ENCODE measurements at regions not wholly inside any gene's neighbourhood (a gene's known extent, or its start where the extent isn't known, plus 50 kb on each side); places are given as distances from the start of the nearest gene placed in this dataset.

- no peak overlapping the region for H3K4me2 ChIP-seq
- H2AFZ ChIP-seq: no peak overlapping the region
- no peak for DNase-seq
- no peak overlapping the region for H3K27ac ChIP-seq
- no TSS peak for BruUV-seq (replicated peaks)
- no peaks in the 10 kb centered on the region for H3K9me2 ChIP-seq (ENCODE audit: insufficient read depth)
- H3F3A ChIP-seq (ENCODE audit: insufficient read depth, low read depth): no peaks in the 10 kb centered on the region
- H3K4me3 ChIP-seq: no peak overlapping the region
- no peaks in the 10 kb centered on the region for H3K36me3 ChIP-seq (ENCODE audit: low read depth)
- ChIA-PET POLR2A (ENCODE audit: unreplicated experiment) (no interaction called here), CTCF (no interaction called here)
- H3K27me3 ChIP-seq (ENCODE audit: insufficient read depth, low read depth): 0 out of 2 replicates have a peak, but pooled peaks cover 5% of the 10 kb centered on the region
- no peaks in the 10 kb centered on the region for H3K9me3 ChIP-seq (ENCODE audit: insufficient read depth, low read depth)
- no peak for TF ChIP-seq EZH2 (IDR thresholded peaks at IDR 0.05; ENCODE audit: low read depth)
- TF ChIP-seq CTCF (conservative IDR thresholded peaks at IDR 0.05): no peak
- H3K79me2 ChIP-seq (ENCODE audit: low read depth): no peaks in the 10 kb centered on the region
- peaks cover 2% of the 10 kb centered on the region; the same call in 1 of the 2 replicates for H4K20me1 ChIP-seq (ENCODE audit: insufficient read depth)
- H3K4me1 ChIP-seq (replicated peaks; ENCODE audit: insufficient read depth): no peaks in the 10 kb centered on the region
- intact Hi-C loops (cut with micrococcal nuclease; ENCODE audit: unreplicated experiment): no loop called here
These were observed 238.5 kb upstream of the RGPD4 start for GRCh38 chr2:107588181-107588580.

GRCh38 chr2:107589079-107589491, 237.6 kb upstream of the RGPD4 start:
- CTCF ChIA-PET: no interaction called here
- H3F3A ChIP-seq (ENCODE audit: insufficient read depth, low read depth): no peaks in the 10 kb centered on the region

DNA sequence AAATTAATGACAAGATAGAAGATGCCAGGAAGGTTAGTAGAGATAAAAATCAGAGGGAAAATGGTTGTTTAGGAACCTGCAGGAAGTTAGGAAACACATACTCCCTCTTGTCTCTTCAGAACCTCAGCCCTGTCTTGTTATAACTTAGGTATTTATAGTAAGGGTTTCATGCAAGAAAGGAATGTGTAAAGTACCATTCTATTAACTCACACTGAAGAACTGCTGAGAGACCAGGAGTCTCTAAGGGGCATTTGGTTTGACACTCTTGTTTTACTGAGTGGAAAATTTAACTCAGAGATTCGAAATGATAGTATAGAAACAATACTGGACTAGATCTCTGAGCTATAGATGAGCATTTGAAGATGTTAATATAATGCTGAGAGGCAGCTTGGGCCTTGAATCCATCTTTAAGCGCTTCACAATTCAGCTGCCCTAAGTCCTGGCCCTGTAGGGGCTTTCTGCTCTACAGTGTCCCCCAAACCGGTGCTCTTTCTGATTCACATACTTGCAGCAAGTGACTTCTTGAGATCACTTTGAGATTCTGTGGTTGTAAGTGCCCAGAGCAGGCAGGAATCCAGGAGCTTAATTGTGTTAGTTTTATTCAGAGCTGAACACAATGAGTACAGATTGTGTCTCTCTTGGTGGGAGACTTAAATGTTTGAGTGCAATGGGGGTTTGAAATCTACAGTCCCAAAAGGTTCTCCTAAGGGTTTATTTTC, 235.0 kb upstream of the RGPD4 start:
- intact Hi-C loops (cut with micrococcal nuclease; ENCODE audit: unreplicated experiment): no loop called here
- Histone ChIP-seq H3K36me3 (ENCODE audit: low read depth) (no peaks in the 10 kb centered on the region), H3K4me2 (no peak overlapping the region), H3F3A (ENCODE audit: insufficient read depth, low read depth) (no peaks in the 10 kb centered on the region), H3K79me2 (ENCODE audit: low read depth) (no peaks in the 10 kb centered on the region), H3K27ac (no peak overlapping the region), H3K4me3 (no peak overlapping the region), H3K9me3 (ENCODE audit: insufficient read depth, low read depth) (no peaks in the 10 kb centered on the region), H3K27me3 (ENCODE audit: insufficient read depth, low read depth) (peaks cover 34% of the 10 kb centered on the region), H3K4me1 (replicated peaks; ENCODE audit: insufficient read depth) (no peaks in the 10 kb centered on the region), H2AFZ (no peak overlapping the region), H4K20me1 (ENCODE audit: insufficient read depth) (no peaks in the 10 kb centered on the region), H3K9me2 (ENCODE audit: insufficient read depth) (no peaks in the 10 kb centered on the region)
- no peak for TF ChIP-seq EZH2 (IDR thresholded peaks at IDR 0.05; ENCODE audit: low read depth)
- TF ChIP-seq CTCF (conservative IDR thresholded peaks at IDR 0.05): no peak
- no peak for DNase-seq
- POLR2A ChIA-PET (ENCODE audit: unreplicated experiment): no interaction called here
- CTCF ChIA-PET: no interaction called here
- BruUV-seq (replicated peaks): no TSS peak

More at GRCh38 chr2:107589079-107589491, 237.6 kb upstream of the RGPD4 start:
- H3K9me3 ChIP-seq (ENCODE audit: insufficient read depth, low read depth): no peaks in the 10 kb centered on the region
- H3K36me3 ChIP-seq (ENCODE audit: low read depth): no peaks in the 10 kb centered on the region
- H4K20me1 ChIP-seq (ENCODE audit: insufficient read depth): no peaks in the 10 kb centered on the region
- no peaks in the 10 kb centered on the region for H3K79me2 ChIP-seq (ENCODE audit: low read depth)
- POLR2A ChIA-PET (ENCODE audit: unreplicated experiment): no interaction called here
- H2AFZ ChIP-seq: no peak overlapping the region
- no peak for DNase-seq
- no peaks in the 10 kb centered on the region for H3K9me2 ChIP-seq (ENCODE audit: insufficient read depth)
- H3K27ac ChIP-seq: no peak overlapping the region
- H3K4me2 ChIP-seq: no peak overlapping the region
- intact Hi-C loops (cut with micrococcal nuclease; ENCODE audit: unreplicated experiment): no loop called here
- H3K4me3 ChIP-seq: no peak overlapping the region
- TF ChIP-seq EZH2 (IDR thresholded peaks at IDR 0.05; ENCODE audit: low read depth) (no peak), CTCF (conservative IDR thresholded peaks at IDR 0.05) (no peak)
- H3K27me3 ChIP-seq (ENCODE audit: insufficient read depth, low read depth): peaks cover 9% of the 10 kb centered on the region; the same call in 1 of the 2 replicates
- BruUV-seq (replicated peaks): no TSS peak
- H3K4me1 ChIP-seq (replicated peaks; ENCODE audit: insufficient read depth): no peaks in the 10 kb centered on the region
